GM21786 (cell line): ENCODE measurements at regions not wholly inside any gene's neighbourhood (a gene's known extent, or its start where the extent isn't known, plus 50 kb on each side); places are given as distances from the start of the nearest gene placed in this dataset.
A peak's percentile ranks its signal among the peaks of the same experiment; 100 is the strongest.
"Not testable (repeated sequence)": the region's sequence is repeated elsewhere in the genome, so short reads cannot be mapped to it uniquely, and the experiment has no call there.

Experiments used
- ATAC-seq: cut with Tn5 transposase; IDR thresholded peaks from one replicate; pipeline ENCODE4 v1.9.1; 2021; ENCODE audit not compliant: unreplicated experiment

DNA sequence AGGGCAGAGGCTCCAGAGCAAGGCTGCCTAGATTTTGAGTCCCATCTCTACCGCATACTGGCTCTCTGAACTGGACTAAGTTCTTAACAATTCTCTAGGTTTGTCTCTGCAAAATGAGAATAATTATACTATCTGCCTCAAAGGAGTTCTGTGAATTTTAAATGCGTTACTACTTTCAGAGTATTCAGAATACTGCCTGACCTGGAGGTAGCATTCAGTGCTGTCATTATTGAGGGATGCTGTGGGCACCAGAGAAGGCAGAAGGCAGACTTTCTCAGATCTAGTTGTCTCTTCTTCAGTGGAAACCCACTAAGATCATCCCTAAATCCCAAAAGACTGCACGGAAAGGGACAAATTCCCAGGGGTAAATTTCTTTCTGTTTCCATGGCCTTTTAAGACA is 147.4 kb upstream of the RORA start:
- no peak for ATAC-seq

DNA sequence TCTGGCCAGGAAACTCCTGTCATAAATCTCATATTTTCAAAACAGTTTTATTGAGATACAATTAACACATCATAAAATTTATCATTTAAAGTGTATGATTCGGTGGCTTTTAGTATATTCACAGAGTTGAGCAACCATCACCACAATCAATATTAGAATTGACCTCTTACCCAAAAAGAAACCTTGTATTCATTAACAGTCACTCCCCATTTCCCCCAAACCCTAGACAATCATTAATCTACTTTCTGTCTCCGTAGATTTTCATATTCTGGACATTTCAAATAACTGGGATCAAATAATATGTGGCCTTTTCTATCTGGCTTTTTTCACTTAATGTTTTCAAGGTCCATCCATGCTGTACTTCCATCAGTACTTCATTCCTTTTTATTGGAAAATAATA is 145.7 kb upstream of the RORA start:
- no peak for ATAC-seq

DNA sequence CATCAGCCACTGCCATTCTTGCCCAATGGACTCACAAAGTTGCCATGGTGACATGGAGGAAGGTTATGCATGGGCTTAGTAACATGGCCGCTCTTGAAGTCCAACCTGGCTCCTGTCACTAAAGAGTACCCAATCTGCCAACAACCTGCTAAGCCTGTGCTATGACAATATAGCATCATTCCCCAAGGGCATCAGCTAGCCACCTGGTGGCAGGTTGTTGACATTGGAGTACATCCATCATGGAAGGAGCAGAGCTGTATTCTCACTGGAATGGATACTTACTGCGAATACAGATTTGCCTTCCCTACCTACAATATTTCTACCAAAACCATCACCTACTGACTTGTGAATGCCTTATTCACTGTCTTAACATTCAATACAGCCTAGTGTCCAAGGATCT is 138.9 kb upstream of the RORA start:
- ATAC-seq, result no peak

DNA sequence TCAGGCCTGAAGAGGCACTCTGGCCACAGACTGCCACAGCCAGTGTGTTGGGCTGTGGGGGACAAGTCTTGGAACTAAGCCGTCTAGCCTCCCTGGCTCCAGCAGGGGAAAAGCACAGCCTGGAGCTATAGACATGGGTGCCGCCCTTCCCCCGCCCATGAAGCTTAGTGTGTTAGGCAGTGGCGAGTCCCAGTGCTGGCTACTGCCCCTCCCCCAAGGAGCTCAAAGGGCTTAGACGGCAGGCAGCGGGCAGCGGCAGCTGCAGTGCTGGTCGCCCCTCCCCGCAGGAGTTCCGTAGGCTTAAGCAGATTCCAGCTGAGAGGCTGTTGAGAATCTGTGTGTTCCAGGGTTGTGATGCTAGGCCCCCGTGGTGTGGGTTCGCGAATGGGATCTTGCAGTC is 135.8 kb upstream of the RORA start:
- no peak for ATAC-seq

DNA sequence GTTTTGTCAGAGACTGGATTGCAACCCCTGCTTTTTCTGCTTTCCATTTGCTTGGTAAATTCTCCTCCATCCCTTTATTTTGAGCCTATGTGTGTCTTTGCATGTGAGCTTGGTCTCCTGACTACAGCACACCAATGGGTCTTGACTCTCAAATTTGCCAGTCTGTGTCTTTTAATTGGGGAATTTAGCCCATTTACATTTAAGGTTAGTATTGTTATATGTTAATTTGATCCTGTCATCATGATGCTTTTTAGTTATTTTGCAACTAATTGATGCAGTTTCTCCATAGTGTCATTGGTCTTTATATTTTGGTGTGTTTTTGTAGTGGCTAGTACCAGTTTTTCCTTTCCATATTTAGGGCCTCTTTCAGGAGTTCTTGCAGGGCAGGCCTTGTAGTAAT is 133.8 kb upstream of the RORA start:
- not testable (repeated sequence) for ATAC-seq

DNA sequence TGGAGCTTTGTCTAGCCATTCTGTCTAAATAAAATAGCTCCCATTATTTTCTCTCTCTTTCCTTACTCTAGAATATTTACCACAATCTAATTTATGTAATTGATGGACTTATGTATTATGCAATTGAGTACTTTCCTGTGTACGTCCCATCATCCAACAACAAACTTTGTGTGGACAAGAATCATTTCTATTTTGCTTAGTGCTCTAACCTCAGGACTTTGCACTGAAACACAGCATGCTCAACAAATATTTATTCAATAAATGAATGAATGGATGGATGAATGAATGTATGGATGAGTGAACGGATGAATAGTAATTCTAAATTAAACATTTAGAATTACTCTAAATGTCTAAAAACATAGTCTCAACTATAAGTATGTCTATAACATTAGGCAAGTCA is 115.2 kb upstream of the RORA start:
- no peak for ATAC-seq

DNA sequence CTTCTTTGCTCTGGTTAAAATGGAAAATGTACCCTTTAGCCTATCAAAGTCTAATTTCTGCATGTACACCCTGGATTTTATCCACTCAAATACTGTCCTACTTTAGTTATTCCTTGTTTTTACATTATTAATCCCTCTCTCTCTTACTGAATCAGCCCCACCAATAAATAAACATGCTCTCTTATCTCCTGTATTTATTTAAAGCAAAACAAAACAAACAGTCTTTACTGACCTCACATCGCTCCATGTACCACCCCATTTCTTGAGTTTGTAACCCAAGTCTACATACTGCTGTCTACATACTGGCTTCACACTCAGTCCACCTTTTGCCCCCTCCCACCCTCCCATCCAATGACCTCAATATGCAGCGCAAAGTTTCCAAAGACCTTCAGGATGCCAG is 113.3 kb upstream of the RORA start:
- ATAC-seq, result no peak

DNA sequence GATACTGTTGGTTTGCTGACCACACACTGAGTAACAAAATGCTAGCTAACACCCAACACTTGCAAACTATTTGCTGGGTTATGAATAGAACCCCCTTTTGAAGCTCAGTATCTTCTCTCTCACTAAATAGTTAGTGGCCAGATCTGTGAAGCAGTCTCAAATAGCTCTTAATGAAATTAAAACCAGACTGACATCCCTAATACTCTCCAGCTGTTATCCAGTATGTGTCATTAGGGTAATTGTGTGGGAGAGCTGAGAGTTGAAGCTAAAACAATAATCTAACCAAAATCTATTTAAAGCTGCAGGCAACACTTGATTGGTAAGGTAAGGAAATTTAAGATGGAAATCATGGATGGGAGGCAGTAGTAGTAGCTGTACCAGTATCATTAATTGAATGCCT is 110.4 kb upstream of the RORA start:
- ATAC-seq, result no peak

DNA sequence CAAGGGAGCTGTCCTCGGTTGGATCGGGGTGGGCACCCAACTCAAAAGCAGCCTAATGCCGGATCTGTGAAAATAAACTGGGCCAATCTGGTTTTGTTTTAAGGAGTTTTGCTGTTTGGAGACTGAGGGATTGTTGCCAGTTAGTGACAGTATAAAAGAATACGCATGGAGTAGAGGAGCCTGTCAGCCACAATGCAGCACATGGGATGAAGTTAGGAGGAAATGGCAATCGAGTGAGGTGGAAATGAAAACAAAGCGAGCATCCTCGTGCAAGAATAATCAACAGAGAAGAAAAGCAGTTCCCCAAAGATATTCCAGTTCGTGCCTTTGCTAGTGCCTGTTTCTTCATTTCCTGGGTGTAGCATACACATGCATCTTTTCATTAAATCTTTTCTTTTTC is 108.4 kb upstream of the RORA start:
- no peak for ATAC-seq

DNA sequence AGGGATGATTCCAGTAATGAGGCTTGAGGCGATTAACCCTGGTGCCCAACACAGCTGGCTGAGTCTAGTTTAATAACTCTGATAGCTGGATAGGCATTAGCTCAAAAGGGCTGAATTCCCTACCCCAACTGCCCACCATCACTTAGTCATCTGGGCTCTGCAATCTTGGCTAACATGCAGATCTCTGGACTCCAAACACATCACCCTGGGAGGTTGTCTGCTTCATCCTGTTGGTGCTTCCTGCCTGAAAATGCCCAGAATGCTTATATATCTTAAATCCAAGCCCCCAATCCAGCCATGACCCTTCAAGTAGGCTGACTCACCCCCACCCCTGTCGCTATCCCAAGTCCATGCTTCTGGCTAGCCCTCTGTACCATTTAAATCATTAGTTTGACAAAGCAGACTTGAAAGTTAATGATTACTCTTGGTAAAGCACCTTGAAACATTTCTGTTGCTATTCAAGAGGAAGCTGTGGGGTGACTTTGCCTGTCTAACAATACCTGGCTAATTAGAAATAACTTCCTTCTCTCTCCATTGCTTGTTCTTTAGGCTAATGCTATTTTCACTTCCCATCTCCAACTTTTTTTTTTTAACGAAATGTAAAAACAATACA is 107.0 kb upstream of the RORA start:
- no peak for ATAC-seq

DNA sequence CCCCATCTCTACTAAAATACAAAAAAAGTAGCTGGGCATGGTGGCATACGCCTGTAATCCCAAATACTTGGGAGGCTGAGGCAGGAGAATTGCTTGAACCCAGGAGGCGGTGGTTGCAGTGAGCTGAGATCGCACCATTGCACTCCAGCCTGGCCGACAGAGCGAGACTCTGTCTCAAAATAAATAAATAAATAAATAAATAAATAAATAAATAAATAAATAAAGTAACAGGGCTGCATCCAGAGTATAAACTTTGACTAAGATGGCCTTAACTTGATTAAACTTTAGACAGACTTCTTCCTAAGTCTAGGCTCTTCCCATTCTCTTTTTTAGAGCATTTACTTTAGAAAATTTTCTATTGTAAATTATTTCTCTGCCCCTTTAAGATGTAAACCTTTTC is 105.6 kb upstream of the RORA start:
- not testable (repeated sequence) for ATAC-seq

DNA sequence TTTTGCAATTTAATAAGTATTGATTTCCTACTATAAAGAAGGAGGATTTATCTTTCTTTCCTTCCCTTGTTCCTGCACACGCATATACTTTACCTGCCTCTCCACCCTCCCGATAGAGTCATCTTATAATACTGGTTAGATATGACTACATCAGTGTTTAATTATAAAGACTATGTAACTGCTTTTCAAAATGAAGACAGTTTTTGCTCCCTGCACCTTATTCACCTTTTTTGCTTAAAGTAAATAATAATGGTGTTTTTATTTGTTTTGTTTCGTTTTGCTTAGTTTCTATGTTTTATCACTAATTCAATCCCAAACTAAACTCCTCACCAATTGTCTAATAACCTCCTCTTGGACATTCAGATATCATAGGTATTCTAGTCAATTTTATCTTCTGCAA is 101.9 kb upstream of the RORA start:
- ATAC-seq, result no peak

DNA sequence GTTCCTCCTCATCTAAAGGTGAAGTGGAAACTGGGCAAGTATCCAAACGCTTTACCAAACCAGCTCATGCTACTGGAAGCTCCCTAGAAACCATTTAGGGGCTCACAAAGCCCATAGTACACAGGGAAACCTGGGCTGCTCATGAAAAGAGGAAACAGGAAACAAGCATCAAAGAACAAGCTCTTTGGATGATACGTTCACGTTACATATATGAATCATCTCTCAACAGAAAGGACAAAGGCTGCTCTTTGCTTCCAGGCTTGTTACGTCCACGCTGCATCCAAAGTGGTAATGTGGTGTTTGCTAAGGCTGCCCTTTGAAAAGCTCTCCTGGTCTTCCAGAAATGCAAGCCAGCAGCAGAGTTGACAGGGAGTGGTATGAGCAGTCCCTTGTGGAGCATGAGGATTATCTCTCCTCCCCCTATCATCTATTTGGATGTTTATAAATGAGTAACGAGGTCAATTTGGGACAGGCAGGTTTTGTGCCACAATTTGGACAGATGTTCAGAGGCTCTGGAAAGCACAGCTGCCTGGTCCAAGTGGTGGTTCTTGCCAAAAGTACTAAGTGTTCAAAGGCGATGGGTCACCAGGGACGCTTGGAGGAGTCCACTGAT is 98.0 kb upstream of the RORA start:
- peak; percentile 86 for ATAC-seq

DNA sequence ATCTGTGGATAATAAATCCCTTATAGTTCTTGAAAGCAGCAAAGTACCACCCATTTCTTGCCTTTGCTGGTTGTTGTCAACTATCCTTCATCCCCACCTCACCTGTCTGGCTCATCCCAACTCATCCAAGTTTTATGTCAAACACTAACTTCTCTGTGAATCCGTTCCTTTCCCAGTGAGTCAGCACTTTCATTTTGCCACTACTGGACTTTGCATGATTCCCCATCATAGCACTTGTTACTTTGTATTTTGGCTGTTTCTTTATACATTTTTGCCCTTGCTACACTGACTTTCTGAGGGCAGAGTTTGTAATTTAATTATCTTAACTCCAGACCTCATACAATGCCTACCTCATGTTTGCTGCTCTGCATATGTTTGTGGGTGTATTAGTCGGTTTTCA is 90.8 kb upstream of the RORA start:
- no peak for ATAC-seq

DNA sequence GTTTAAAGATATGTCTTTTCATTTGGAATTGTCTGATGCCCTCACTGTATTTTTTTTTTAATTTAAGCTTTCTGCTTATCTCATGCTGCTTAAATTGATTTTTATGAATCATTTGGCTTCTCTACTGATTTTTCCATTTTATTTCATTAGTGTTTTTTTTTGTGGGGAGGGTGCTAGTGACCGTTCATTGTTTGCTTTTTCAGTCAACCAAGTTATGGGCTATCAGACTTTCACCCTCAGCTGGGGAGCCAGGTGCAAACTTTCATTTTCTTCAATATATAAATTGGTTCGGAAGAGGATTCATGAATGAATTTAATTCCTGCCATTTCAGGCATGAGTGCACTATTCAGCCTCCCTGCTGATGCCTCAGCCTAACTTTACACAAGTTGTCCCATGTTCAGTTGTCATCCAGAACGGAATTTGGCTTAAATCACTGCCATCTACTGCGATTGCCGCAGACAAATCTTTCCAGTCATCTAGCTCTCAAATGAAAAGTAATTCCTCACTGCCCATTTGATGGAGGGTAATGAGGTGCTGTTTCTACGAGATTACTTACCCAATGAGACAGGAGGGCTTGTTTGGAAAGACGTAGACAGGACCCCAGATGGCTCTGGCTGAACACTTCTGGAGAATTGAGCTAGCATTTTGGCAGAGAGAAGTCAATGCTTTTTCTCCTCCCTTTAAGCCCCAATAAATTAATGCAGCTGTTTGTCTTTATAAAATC is 89.9 kb upstream of the RORA start:
- ATAC-seq, result no peak

DNA sequence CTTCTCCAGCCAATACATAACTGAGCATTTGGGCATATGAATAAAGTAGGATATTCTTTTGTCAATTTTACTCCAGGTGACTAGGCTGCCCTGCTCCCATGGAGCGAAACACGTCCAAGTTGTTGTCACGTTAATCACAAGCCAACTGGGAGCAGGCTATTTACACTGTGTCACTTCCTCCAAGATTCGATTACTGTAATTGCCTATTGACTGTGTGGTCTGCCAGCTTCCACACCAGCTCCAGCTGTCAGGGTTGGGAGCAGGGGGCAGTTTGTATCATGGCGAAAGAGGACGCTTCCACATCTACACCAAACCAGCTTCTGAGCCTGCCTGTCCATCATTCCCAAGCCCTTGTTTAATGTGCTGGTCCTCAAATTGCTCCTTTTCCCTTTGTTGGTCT is 89.2 kb upstream of the RORA start:
- no peak for ATAC-seq

DNA sequence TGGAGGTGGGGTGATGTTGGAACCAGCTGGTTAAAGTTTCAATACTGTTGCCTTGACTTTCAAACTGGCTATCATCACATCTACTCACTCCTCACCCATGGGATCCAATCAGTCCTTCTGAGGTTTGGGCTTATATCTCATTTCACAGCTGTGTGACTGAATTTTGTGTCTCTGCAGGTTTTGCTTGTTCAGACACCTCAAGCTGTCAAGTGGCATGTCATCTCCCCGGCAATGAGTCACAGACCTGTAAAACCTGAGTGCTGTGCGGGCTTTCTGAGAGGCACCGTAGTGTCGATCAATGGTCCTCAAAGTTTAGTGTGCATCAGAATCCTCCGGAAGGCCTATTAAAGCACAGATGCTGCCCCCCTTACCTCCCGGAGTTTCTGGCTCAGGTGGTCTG is 86.4 kb upstream of the RORA start:
- ATAC-seq, result no peak

DNA sequence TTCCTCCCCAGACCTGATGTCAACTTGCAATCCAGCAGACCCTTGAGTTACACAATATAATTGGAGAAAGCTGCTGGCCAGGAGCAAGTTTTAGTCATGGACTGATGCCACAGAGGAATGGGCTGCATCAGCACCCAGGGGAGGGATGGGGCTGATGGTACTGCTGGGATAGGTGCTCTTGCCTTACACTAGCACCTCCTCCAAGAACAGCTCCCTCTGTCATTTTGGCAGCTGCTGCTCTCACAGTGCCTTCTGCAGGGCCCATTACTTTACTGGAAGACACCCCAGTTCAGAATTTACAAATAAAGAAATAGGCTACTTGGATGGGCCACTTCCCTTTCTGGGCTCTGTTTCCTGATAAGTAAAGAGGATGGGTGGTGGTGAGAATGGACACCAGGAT is 85.3 kb upstream of the RORA start:
- no peak for ATAC-seq

DNA sequence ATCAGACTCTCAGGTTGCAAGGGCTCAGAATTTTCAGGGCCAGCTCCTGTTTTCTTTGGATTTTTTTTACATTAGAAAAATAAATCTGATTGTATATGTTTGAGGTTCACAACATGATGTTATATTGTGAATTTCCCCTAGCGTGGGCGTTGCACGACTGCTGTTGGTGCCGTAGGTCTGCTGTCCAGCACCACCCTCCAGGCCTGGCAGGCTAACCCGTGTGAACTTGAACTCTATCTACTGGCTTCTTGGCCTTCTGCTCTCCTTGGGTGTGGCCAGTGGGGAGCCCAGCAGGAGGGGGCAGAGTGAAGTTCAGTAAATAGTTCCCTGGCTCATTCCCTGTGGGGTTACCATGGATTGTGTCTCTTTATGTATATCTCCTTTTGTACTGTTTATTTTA is 80.5 kb upstream of the RORA start:
- no peak for ATAC-seq

DNA sequence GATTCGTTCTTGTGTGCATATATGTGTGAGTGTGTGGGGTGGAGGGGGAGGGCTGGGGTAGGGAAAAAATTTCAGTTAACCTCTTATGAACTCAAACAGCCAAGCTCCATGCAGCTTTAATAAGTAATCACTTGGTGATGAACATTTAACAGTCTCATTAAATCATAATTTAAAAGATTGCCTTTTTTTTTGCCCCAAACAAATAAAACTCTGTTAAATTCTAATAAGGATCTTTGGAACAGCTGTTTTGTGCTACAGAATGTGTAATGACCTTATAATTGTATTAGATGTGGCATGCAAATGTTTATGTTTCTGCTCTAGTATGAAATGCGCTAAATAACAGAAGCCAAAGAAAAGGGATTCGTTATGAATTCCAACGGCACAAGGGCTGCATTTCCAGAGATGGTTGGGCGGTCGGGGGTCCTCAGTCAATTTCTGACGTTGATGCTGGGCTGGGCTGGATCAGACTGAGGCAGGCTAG is 80.0 kb upstream of the RORA start:
- ATAC-seq, result no peak

DNA sequence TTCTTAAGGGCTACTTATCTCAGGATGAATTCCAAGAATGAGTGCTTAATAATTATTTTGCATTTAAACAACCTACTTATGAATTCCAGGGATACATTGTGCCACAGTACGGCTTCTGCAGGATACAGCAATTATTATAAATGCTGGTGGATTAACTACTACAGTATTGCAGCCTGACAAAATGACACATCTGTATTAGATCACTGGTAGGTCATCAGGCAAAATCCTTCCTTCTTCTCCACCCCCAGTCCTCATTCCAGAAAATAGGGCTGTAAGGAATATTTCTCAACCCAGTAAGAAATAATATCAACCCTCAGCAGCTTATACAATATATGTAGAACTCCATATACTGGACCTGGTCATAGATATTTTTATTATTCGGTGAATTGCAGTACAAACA is 79.3 kb upstream of the RORA start:
- ATAC-seq, result no peak

DNA sequence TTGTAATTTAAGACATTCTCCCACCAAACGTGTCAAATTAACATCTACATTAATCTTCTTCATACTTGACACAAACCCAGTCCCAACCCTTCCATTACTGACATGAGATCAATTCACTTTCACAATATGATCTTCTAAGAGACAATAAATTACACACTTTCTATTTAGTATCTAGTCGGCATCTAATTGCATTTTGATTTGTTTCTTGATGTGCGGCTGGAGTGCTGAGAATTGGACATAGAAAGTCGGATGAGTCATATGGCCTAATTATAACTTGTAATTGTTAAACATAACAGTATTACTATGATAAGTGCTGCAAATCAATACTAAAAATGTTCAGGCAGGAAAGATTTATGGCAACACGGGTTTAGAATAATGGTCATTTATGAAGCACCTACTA is 78.4 kb upstream of the RORA start:
- ATAC-seq, result no peak

DNA sequence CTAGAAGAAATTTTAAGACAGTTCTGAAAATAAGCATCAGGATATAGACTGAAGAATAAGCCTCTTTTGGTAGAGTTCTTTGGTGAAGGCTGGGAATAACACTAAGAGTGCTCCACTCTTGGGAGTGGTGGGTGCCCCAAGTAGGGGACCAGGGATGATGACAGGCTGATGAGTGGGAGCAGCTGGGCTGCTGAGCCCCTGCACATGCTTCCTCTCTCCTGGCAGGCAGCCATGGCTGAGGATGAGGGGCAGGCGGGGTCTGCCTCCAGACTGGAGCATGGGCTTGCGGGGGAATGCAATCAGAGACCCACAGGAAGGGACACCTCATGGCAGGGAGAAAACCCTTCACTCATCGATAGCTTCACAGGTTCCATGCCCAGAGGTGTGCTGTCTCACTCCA is 72.6 kb upstream of the RORA start:
- no peak for ATAC-seq
